ENCODE measurements at regions not wholly inside any gene's neighbourhood (a gene's known extent, or its start where the extent isn't known, plus 50 kb on each side); places are given as distances from the start of the nearest gene placed in this dataset.

- TF ChIP-seq CTCF (tag by site-specific recombination; IDR thresholded peaks at IDR 0.05) (no peak), ZBTB49 (tag by site-specific recombination; IDR thresholded peaks at IDR 0.05; ENCODE audit: low read depth) (no peak)
These were observed 405.5 kb upstream of the NR3C2 start for GRCh38 chr4:148847544-148848255.
